Head of caudate nucleus (tissue), 42 donors: ENCODE measurements at regions not wholly inside any gene's neighbourhood (a gene's known extent, or its start where the extent isn't known, plus 50 kb on each side); places are given as distances from the start of the nearest gene placed in this dataset.
"Not testable (repeated sequence)": the region's sequence is repeated elsewhere in the genome, so short reads cannot be mapped to it uniquely, and the experiment has no call there.

ENCODE experiments used
- DNase-seq, 42 donors: peaks; one replicate each; pipeline versions ENCODE4 v3.0.0 to v3.0.0-alpha.2; 2020 to 2021; ENCODE audit warnings: mixed read lengths in 7 of 42
- intact Hi-C: fragments of 100-400 bp; cut with DNase I; formaldehyde crosslinking; loops from one replicate; pipeline ENCODE4 v1.15.0; 2022

DNA sequence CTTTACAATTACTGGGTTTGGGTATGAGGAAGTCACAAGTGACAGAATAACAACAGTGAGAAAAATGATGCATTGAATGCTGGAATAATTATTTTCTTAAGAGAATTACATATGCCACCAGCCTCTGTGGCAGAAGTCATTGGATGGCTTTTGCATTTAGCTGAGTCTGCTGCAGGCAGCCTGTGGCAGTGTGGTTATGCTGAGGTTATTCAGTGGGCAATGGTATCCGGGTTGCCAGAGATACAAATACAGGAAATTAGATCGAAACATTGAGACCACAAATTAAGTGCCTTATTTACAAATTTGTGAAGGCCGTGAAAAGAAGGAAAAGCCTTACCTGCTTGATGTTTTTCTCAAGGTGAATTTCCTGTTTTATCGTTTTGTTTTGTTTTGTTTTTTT lies 1050.0 kb downstream of the GALC start:
- intact Hi-C loops: no loop called here

DNA sequence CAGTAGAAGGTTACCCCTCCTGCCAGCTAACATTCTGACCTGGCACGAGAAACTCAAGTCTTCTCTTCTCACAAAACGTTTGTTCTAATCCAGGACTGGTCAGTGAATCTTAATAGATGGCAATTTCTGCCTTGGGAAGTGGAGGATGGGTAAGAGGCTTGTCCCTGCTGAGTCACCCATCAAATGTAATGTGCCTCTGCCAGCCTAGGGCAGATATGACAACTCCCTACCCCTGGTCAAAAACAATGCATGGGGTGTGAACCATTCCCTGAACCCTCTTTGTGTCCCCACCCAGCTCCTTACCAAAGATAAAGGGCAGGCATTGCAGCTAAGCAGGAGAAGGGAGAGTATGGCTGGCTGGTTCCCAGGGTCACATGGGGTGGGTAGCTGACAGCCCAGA lies 1052.9 kb downstream of the GALC start:
- DNase-seq: no peak
- intact Hi-C loops: no loop called here

More for the DNA sequence above, 1050.0 kb downstream of the GALC start:
- no peak for DNase-seq

DNA sequence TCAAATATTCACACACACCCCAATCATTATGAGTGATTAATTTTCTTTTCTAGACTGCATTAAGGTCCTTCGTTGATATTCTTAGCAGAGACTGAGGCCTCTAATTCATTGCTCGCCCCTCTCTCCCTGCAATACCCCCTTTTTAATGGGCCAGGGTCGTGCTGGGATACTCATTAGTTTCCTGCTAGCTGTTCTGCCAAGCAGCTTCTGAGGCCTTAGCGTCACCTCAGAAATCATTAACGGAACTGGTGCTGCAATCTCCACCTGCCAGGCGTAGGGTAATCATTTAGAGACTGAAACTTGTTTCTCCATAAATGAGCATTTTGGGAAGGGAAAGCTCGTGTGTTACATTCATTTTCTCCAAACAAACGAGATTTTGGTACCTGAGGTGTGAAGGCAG lies 1054.7 kb downstream of the GALC start:
- intact Hi-C loops: no loop called here
- no peak for DNase-seq

DNA sequence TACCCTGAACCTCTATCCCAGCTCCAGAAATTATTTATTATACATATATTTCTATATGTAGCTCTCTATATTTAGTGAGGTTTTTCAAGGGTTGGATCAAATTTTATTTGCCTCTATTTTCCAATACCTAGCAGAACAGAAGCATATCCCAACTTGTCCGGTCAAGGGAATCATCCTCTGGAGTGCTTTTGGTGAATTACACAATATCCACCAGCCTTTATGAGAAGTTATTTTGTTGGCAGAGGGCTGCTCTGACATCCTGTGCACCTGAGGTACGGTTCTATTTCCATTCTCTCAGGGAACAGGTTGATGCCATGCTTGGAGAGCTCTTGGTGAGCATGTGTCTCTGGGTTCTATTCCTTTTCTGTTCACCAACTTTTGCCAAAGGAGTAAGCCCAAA lies 1056.4 kb downstream of the GALC start:
- intact Hi-C loops: no loop called here
- DNase-seq: no peak

DNA sequence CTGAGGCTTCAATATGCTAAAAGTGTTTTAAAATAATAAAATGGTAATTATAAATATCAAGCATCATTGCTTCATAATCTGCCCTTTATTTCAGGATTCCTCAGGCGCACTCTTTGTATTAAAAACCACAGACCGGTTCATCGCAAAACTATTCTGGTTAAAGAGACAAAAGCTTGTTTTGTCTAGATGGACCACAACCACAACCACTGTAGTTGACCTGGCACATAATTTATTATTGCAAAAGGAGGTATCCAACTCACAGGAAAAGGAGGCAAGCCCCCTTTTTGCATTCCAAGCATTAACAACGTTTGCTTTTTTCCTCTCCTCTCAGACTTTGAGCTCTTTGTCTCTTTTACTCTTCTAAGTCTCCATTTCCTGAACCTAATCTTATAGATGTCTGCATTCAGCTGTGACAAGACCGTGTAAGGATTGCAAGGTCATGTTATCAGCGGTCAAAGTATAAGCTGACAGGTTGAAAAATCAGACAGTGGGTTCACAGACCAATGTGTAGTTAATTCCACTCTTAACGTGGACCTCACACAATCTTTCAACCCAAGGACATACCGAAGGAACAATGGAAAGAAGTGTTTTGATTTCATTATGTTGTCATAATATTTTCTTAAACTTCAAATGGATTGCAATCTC lies 1057.6 kb downstream of the GALC start:
- no peak for DNase-seq
- intact Hi-C loops: no loop called here

DNA sequence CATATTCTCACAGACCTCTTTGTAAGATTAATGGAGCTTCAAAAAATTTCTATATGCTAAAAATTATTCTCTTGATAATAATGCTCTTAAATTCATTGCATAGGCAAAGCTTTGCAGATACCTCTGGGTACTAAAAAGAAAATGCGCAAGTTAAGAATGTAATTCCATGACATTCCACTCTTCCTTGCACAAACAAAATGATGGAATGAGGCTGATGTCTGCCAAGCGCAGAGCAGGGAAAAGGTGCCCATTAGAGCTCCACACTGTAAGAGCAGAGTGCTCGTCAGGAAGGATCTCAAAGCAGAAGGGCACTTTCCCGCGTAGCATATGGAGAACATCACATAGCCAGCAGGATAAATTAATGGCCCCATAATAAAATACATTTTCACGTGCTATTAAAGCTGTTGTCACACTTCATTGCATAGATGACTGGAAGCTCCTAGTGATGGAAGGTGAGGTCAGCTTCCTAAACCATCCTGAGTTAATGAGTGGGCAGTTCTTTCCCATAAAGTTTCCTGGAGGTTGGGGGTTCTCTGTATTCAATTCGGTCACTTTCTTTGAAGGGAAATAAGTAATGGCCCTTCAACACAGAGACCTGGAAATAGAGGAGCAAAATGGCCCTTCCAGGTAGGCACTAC lies 1058.9 kb downstream of the GALC start:
- DNase-seq: no peak

DNA sequence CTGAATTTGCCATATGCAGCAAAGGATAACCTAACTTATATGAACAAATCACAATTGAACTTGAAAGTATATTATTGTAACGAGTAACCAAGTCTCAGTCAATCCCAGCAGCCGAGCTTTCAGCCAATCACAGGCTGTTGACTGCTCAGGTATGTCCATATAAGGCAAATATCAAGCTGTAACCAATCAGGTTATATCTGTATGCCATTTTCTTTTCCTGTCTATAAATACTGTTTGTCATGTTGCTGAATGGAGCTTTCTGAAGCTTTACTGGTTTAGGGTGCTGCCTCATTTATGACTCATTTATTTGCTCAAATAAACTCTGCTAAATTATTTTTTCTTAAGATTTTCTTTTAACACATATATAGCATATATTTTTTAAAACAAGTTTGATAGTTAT lies 1059.5 kb downstream of the GALC start:
- intact Hi-C loops: no loop called here
- no peak for DNase-seq

More for the DNA sequence above, 1058.9 kb downstream of the GALC start:
- intact Hi-C loops: no loop called here

DNA sequence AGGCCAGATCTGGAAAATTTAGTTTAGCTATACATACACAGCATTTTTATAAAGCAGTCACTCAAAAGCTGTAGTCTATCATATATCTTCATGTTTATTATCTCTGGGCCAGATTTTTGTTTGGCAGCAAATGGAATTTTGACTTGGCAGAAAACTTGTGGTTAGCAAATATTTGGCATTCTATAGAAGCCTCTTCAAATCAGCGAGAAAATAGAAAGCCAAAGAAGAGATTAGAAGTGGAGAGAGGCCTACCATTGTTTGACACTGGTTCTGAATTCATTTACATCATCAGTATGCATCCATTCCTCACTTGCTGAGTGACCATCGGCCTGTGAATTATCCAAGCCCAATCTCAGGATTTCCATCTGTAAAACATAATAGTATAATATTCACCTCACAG lies 1077.6 kb downstream of the GALC start:
- intact Hi-C loops: no loop called here
- no peak for DNase-seq

DNA sequence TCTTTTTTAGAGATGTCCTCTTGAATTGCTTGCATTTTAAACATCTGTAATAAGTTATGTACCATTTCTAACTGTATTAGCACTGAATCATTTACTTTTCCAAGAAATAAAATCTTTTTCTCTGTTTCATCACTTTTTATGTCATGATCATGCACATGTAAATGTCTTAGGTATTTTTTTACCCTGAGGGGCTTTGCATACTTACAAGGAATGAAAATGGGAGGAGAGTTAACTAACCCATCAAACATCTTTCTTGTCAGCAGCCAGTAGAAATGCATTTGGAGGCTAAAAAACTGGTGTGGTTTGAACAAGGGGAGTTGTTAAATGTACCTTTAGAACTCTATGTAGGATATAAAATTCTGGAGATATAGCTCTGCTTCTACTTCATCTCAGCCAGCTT lies 1080.3 kb downstream of the GALC start:
- intact Hi-C loops: no loop called here
- DNase-seq: no peak

DNA sequence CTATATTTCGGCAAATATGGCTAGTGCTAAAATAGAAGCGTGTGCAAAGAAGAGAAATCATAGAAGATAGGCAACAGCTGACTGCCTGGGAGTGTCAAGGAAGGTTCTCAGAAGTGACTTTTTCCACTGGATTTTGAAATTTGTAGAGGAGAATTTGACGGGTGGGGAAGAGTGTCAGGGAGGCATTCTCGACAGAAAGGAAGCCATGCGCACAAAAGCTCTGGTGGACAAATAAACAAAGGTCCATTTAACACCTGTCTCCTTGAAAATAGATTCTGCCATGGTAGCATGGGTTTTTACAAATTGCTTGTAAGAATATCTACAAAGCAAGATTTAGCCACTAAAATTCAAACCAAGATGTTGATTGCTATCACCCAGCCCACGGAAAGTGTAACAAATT lies 1081.5 kb downstream of the GALC start:
- intact Hi-C loops: no loop called here
- DNase-seq: no peak

DNA sequence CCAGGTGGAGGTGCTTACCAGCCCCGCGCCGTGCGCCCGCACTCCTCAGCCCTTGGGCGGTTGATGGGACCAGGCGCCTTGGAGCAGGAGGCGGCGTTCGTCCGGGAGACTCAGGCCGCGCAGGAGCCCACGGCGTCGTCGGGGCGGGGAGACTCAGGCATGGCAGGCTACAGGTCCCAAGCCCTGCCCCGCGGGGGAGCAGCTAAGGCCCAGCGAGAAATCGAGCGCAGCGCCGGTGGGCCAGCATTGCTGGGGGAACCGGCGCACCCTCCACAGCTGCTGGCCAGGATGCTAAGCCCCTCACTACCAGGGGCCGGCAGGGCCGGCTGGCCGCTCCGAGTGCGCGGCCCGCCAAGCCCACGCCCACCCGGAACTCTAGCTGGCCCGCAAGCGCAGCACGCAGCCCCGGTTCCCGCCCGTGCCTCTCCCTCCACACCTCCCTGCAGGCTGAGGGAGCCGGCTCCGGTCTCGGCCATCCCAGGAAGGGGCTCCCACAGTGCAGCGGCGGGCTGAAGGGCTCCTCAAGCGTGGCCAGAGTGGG lies 1087.5 kb downstream of the GALC start:
- not testable (repeated sequence) for DNase-seq

DNA sequence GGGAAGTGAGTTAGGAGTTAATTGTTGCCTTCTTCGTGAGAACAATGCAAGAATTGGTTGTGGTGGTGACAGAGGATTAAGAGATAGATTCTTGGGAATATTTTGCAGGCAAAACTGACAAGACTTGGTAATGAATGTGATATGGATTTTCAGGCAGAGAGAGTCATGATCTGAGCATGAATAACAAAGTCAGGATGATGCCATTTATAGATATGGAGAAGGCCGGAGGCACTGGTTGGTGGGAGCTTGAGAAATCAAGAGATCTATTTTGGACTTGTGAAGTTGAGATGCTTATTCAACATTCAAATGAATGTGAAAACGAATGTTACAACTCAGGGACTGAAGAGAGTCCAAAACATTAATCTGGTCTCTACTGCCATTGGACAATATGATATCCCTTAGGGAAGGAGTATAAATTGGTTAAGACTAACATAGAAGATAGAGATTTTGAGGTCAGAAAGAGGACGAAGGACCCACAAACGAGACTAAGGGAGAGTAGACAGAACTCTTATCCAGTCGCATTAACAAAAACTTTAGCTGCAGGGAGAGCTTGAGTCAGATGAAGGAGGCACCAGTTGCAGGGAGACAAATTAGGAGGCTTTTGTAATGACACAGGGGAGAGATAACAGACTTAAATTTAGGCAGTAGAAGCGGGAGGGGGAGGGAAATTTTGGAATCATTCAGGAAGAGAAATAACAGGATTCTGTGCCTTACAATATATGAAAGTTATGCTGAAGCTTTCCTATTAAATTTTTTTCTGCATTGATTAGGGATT lies 1090.6 kb downstream of the GALC start:
- intact Hi-C loops: no loop called here
- DNase-seq: no peak

More for the DNA sequence above, 1087.5 kb downstream of the GALC start:
- intact Hi-C loops: not testable (repeated sequence)

DNA sequence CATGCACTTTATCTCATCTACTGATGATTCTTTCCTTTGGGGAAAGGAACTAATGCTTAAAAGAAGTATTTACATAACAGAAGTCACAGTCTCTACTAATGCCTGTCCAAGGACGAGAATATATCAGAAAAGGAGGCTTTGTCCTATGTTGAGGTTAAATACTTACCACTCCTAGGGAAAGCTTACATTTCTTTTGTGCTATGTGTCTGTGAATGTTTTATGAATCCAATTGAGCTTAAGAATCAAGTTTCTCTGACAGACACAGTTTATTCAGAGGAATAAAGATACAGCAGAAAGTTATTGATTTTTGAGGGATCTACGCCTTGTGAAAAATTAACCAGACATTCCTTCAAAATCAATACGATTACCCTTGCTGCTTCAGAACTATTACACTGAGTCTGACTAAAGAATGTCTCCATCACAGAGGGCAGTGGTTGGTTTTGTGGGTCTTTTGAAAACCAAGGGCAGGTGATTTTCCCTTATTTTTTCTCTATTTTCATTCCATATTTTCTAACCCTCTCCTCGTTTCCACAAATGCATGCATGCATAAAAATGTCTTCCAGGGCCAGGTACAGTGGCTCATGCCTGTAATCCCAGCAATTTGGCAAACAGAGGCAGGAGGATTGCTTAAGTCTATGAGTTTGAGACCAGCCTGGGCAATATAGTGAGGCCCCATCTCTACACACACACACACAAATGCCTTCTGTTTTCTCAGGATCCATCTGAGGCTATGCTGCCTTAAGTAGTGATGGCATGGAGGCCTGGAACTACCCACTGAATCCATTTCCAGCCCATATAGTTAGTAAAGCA lies 1095.1 kb downstream of the GALC start:
- intact Hi-C loops: no loop called here
- DNase-seq: no peak

DNA sequence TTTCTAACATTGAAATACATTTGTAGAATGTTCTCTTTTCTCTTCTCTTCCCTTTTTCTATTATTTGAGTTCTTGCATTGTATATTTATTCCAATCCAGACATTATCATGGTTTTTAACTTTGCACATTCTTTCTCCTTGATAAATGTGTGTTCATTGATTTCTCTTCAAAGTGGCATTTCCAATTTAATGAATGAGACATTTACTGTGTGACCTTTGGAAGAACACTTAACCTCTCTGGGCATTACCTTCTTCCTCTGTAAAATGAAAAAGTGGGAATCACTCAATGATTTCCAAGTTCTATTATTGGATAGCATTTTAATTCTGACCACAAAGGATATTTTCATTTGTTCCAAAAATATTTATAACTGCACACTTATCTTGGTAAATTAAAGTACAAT lies 1095.8 kb downstream of the GALC start:
- intact Hi-C loops: no loop called here
- no peak for DNase-seq

DNA sequence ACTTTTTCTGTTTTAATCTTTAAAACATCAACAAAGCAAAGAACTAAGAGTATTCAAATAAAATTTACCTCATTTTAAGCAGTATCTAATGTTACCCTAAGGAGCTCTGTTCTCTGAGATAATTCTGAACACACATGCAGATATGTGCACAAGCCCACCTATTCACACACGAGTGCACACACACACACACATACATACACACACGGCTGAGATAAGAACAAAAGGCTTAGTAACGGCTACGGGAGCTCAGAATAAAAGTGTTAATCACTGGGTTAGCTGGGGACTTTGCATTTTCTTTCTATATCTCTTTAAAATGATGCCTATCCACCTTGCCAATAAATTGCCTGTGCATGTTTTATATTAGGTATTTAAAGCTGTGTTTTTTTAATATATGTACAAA lies 1096.3 kb downstream of the GALC start:
- intact Hi-C loops: no loop called here
- DNase-seq: no peak

DNA sequence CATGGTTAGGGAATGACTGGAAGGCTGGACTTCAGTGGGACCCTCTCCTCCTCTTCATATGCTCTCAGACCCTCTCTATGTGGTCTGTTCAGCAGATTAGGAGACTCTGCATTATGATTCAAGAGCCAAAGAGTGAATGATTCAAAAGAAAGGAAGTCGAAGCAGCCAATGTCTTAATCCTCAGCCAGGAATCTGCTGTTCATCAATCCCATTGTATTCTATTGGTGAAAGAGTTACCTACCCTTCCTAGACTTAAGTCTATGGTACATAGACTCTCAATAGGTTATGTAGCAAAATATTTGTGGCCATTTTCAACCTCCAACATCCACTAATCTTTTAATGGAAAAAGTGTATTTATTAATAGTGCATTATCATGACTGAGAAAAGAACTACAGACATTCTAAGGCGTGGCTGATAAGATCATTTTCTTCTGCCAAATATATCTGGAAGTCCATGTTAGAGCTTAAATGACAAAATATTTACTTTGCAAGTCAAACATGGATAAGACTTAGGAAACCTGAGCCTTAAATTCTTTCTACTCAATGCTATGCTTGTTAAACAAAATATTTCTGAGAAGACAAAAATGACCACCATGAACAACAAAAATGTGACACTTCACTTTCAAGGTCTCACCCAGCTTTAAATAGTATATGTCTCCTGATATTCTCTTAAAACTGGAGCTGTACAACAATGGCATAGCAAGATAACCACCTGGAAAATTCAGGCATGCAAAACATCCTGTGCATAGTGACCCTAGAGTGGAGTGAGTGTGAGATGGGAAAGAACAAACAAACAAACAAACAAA lies 1100.6 kb downstream of the GALC start:
- intact Hi-C loops: no loop called here
- no peak for DNase-seq

DNA sequence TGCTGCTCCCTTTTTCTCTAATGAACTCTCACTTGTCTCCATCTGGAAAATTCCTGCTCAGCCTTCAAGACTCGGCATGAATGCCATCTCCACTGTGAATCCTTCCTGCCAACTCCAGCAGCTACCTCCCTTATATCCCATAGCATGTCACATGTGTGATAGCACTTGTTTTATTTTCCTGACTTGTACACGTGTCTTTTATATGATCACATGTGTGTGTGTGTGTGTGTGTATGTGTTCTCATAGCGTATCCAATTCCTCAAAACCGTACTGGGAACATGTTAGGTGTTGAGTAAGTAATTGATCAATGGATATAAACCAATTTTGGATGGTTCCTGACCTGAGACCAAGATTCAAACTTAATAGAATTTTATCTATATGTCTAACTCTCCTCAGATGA lies 1107.7 kb downstream of the GALC start:
- no peak for DNase-seq

DNA sequence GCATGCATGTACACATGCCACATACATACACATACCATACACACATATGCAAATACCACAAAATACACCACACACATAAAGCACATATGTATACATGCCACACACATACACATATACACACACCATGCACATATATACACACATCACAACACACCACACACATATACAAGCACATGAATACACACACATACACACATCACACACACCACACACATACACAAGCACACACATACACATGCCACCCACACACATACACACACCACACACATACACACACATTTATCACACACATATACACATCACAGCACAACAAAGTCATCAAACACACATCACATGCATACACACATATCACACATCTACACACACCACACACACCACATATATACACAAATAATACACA lies 1108.5 kb downstream of the GALC start:
- intact Hi-C loops: no loop called here
- no peak for DNase-seq

More for the DNA sequence above, 1107.7 kb downstream of the GALC start:
- intact Hi-C loops: no loop called here

DNA sequence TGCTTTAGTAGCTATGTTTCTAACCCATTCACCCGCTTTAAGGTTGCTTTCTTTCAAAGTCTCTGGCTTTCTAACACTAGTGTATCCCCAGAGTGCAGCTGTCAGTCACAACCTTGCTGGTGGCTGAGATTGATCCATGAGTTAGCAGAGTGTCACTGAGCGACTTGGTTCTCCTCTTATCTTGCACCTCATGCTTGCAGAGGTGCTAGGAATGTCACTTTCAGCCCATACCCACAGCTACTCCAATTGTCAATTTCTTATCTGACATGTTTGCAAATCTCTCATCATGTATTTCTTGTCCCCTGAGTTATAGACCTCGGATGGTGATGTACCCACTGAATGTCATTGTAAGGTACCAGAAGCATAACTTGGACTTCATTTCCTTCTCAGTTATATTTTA lies 1110.2 kb downstream of the GALC start:
- DNase-seq: no peak
- intact Hi-C loops: no loop called here
